Chondrocyte (in vitro differentiated cells): ENCODE measurements at regions not wholly inside any gene's neighbourhood (a gene's known extent, or its start where the extent isn't known, plus 50 kb on each side); places are given as distances from the start of the nearest gene placed in this dataset.

Experiments
- DNase-seq: peaks from one replicate; pipeline ENCODE4 v3.0.0; 2021; ENCODE audit warnings: mixed read lengths, low spot score
- H3K27ac Mint-ChIP-seq: one replicate; pipeline ENCODE4 v1.8.0; 2021; ENCODE audit warnings: mild to moderate bottlenecking, moderate library complexity, mixed read lengths; ENCODE audit not compliant: unreplicated experiment
- H3K27me3 Mint-ChIP-seq: 2 replicates; pipeline ENCODE4 v1.8.0; 2021; ENCODE audit warnings: low read depth, mixed read lengths
- H3K36me3 Mint-ChIP-seq: 2 replicates; pipeline ENCODE4 v1.8.0; 2021; ENCODE audit warnings: low read depth, mixed read lengths
- H3K4me1 Mint-ChIP-seq: 2 replicates; pipeline ENCODE4 v1.8.0; 2021; ENCODE audit warnings: low read depth, mild to moderate bottlenecking, mixed read lengths
- H3K4me3 Mint-ChIP-seq: one replicate; pipeline ENCODE4 v1.8.0; 2021; ENCODE audit warnings: mild to moderate bottlenecking, moderate library complexity, mixed read lengths; ENCODE audit not compliant: unreplicated experiment
- H3K9me3 Mint-ChIP-seq: 2 replicates; pipeline ENCODE4 v1.8.0; 2021; ENCODE audit warnings: low read depth, mixed read lengths
- CTCF ChIP-seq: fragments of 200-600 bp; sonication (generic); IDR thresholded peaks from 2 replicates; pipeline ENCODE4 v1.5.0; 2021; ENCODE audit warnings: antibody characterized with exemption, mild to moderate bottlenecking, moderate library complexity

- no peak for TF ChIP-seq CTCF
- Mint-ChIP-seq H3K27ac (no peak overlapping the region), H3K4me3 (no peak overlapping the region), H3K9me3 (no peaks in the 10 kb centered on the region), H3K27me3 (peaks cover 2% of the 10 kb centered on the region), H3K4me1 (no peaks in the 10 kb centered on the region), H3K36me3 (no peaks in the 10 kb centered on the region)
- no peak for DNase-seq
Observed at GRCh38 chr6:153804755-153805330, 234.2 kb upstream of the OPRM1 start.

GRCh38 chr6:153801917-153802316 lies 237.1 kb upstream of the OPRM1 start:
- no peak for TF ChIP-seq CTCF
- H3K9me3 Mint-ChIP-seq, result no peaks in the 10 kb centered on the region
- no peak overlapping the region for H3K4me3 Mint-ChIP-seq
- H3K36me3 Mint-ChIP-seq, result no peaks in the 10 kb centered on the region
- H3K4me1 Mint-ChIP-seq, result no peaks in the 10 kb centered on the region
- H3K27ac Mint-ChIP-seq, result no peak overlapping the region
- no peaks in the 10 kb centered on the region for H3K27me3 Mint-ChIP-seq
- no peak for DNase-seq

- H3K4me3 Mint-ChIP-seq, result no peak overlapping the region
- no peaks in the 10 kb centered on the region for H3K4me1 Mint-ChIP-seq
Observed at GRCh38 chr6:153800580-153801188, 238.4 kb upstream of the OPRM1 start.

GRCh38 chr6:153790876-153791473 lies 248.1 kb upstream of the OPRM1 start:
- TF ChIP-seq CTCF, result peak; percentile 40
- no peaks in the 10 kb centered on the region for H3K36me3 Mint-ChIP-seq
- H3K4me3 Mint-ChIP-seq, result no peak overlapping the region
- H3K27ac Mint-ChIP-seq, result no peak overlapping the region
- DNase-seq, result no peak
- H3K27me3 Mint-ChIP-seq, result no peaks in the 10 kb centered on the region
- peaks cover 40% of the 10 kb centered on the region for H3K4me1 Mint-ChIP-seq
- peaks cover 11% of the 10 kb centered on the region for H3K9me3 Mint-ChIP-seq

More at GRCh38 chr6:153800580-153801188, 238.4 kb upstream of the OPRM1 start:
- no peak for TF ChIP-seq CTCF
- Mint-ChIP-seq H3K27ac (no peak overlapping the region), H3K9me3 (no peaks in the 10 kb centered on the region), H3K36me3 (no peaks in the 10 kb centered on the region), H3K27me3 (no peaks in the 10 kb centered on the region)
- DNase-seq, result no peak

GRCh38 chr6:153790048-153790447 lies 249.0 kb upstream of the OPRM1 start:
- Mint-ChIP-seq H3K36me3 (no peaks in the 10 kb centered on the region), H3K27ac (no peak overlapping the region), H3K9me3 (peaks cover 11% of the 10 kb centered on the region), H3K4me3 (no peak overlapping the region), H3K27me3 (no peaks in the 10 kb centered on the region), H3K4me1 (peaks cover 40% of the 10 kb centered on the region)
- DNase-seq, result no peak
- TF ChIP-seq CTCF, result peak; percentile 54
